AG04450 (cell line): ENCODE measurements at regions not wholly inside any gene's neighbourhood (a gene's known extent, or its start where the extent isn't known, plus 50 kb on each side); places are given as distances from the start of the nearest gene placed in this dataset.

Experiments used
- CTCF ChIA-PET: fragments of 300-600, 350-600 bp; formaldehyde crosslinking; extraction: SDS; loops from one replicate; lab custom pipeline; 2022; ENCODE audit warnings: antibody characterized with exemption, inconsistent platforms; lab: Charles Lee
- POLR2A ChIA-PET: fragments of 350-600 bp; formaldehyde crosslinking; extraction: SDS; loops from one replicate; lab custom pipeline; 2021; ENCODE audit warnings: antibody characterized with exemption, inconsistent platforms; lab: Yijun Ruan, JAX
- DNase-seq: peaks from one replicate; pipeline ENCODE4 v3.0.0-alpha.2; 2011; ENCODE audit warnings: low read depth, low spot score
- H3K27ac ChIP-seq: one replicate; pipeline ENCODE4 v1.5.1; 2012; ENCODE audit warnings: low read depth, low read length, control low read depth
- H3K27me3 ChIP-seq: one replicate; pipeline ENCODE4 v1.6.0; 2012; ENCODE audit warnings: low read length; ENCODE audit not compliant: control insufficient read depth, insufficient read depth
- H3K4me3 ChIP-seq: 2 replicates; pipeline ENCODE4 v1.5.1; 2011; ENCODE audit warnings: mild to moderate bottlenecking, low read depth, low read length, control low read depth
- H3K9me3 ChIP-seq: 2 replicates; pipeline ENCODE4 v1.5.1; 2012; ENCODE audit warnings: low read length; ENCODE audit not compliant: control insufficient read depth, insufficient read depth
- CTCF ChIP-seq: IDR thresholded peaks from 2 replicates; pipeline ENCODE4 v1.5.1; 2011; ENCODE audit warnings: low read depth, low read length, control low read depth, inconsistent platforms

DNA sequence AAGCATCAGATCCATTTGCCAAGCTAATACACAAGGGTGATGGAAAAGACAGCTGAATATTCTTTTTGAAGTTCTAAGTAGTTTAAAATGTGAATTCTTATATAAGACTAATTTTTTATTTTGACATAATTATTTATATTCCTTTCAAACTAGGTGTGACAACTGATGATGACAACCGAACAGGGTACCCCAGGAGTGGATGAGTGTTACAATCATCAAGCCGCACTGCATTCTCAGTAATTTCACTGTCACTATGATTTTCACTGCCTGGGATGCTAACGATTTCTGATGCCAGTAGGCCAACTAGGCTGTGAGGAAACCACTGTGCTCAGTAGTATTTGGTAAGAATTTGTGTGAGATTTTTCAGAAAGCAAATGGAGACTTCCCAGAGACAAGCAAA is 317.5 kb downstream of the ARAP2 start:
- ChIA-PET CTCF (no interaction called here), POLR2A (no interaction called here)
- no peak for DNase-seq
- Histone ChIP-seq H3K27ac (no peak overlapping the region), H3K4me3 (no peak overlapping the region), H3K9me3 (peaks cover 2% of the 10 kb centered on the region; the same call in 1 of the 2 replicates), H3K27me3 (no peaks in the 10 kb centered on the region)
- TF ChIP-seq CTCF, result no peak

- Histone ChIP-seq H3K4me3 (no peak overlapping the region), H3K9me3 (no peaks in the 10 kb centered on the region), H3K27me3 (no peaks in the 10 kb centered on the region), H3K27ac (no peak overlapping the region)
- TF ChIP-seq CTCF, result no peak
- DNase-seq, result no peak
- ChIA-PET CTCF (interaction anchor here (0.6 to 1.2 kb wide), 2 partner anchors 13 to 281 kb away, joined by 3 to 4 read pairs; no protein-coding TSS in a partner anchor), POLR2A (no interaction called here)
Observed at GRCh38 chr4:35933901-35934300, 310.4 kb downstream of the ARAP2 start.

GRCh38 chr4:35934320-35934981 is 309.9 kb downstream of the ARAP2 start:
- CTCF ChIA-PET, result interaction anchor here (0.6 to 1.2 kb wide), 2 partner anchors 13 to 282 kb away, joined by 3 to 4 read pairs; no protein-coding TSS in a partner anchor
- DNase-seq, result no peak
- peak; percentile 45 for TF ChIP-seq CTCF
- H3K27ac ChIP-seq, result no peak overlapping the region
- no peaks in the 10 kb centered on the region for H3K9me3 ChIP-seq
- POLR2A ChIA-PET, result no interaction called here
- no peak overlapping the region for H3K4me3 ChIP-seq
- H3K27me3 ChIP-seq, result no peaks in the 10 kb centered on the region

DNA sequence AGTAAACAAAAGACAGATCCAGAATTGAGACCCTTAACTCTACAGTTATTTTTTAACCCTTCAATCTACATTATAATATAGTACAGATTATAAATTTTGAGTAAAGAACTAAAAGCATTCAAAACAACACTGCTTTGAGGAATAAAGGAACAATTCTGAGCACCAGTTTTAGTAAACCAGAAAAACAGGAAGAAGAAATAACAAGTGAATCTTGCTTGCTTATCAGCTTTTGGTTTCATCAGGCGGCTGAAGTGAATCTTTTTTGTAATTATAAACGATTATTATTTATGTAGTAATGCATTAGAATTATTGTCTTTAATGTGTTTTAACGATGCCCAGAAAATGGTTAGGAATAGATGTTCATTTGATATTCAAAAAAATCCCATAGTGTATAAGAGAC is 305.4 kb downstream of the ARAP2 start:
- TF ChIP-seq CTCF, result no peak
- no peak overlapping the region for H3K4me3 ChIP-seq
- no peaks in the 10 kb centered on the region for H3K9me3 ChIP-seq
- DNase-seq, result no peak
- POLR2A ChIA-PET, result no interaction called here
- no peak overlapping the region for H3K27ac ChIP-seq
- no peaks in the 10 kb centered on the region for H3K27me3 ChIP-seq
- CTCF ChIA-PET, result no interaction called here

- TF ChIP-seq CTCF, result no peak
- Histone ChIP-seq H3K27ac (no peak overlapping the region), H3K9me3 (no peaks in the 10 kb centered on the region), H3K4me3 (no peak overlapping the region), H3K27me3 (no peaks in the 10 kb centered on the region)
- no peak for DNase-seq
- ChIA-PET CTCF (no interaction called here), POLR2A (no interaction called here)
Observed at GRCh38 chr4:35939751-35940150, 304.6 kb downstream of the ARAP2 start.
